ENCODE measurements at regions not wholly inside any gene's neighbourhood (a gene's known extent, or its start where the extent isn't known, plus 50 kb on each side); places are given as distances from the start of the nearest gene placed in this dataset.

GRCh38 chr6:99111590-99111989, 163.8 kb upstream of the FBXL4 start:
- intact Hi-C loops (cut with DNase I; ENCODE audit: low total_unique reads), result no loop called here
- in situ Hi-C loops (cut with MboI; ENCODE audit: low pct_ligation_motif_present in 1 of 4, low pct_unique_long_range_greater_than_20kb in 1 of 4, low sequenced_read_pairs in 3 of 4), result loop anchor here in 1 of 4 donors (25.0 kb wide), 1 partner anchor 1624 kb away; no protein-coding TSS in a partner anchor
- Histone ChIP-seq H3K4me3 (no peak overlapping the region), H3K27ac (no peak overlapping the region), H3K9me3 (no peaks in the 10 kb centered on the region), H3K36me3 (no peaks in the 10 kb centered on the region), H3K27me3 (no peaks in the 10 kb centered on the region), H3K4me1 (no peaks in the 10 kb centered on the region)
- 79 to 87% methylated on average over 3 of the region's 3 CpGs for WGBS, 2 donors (ENCODE audit: low coverage in 1 of 2)
- no peak for DNase-seq
- TF ChIP-seq POLR2AphosphoS5 (IDR thresholded peaks at IDR 0.05), result no peak
- TF ChIP-seq, protein P1, sequence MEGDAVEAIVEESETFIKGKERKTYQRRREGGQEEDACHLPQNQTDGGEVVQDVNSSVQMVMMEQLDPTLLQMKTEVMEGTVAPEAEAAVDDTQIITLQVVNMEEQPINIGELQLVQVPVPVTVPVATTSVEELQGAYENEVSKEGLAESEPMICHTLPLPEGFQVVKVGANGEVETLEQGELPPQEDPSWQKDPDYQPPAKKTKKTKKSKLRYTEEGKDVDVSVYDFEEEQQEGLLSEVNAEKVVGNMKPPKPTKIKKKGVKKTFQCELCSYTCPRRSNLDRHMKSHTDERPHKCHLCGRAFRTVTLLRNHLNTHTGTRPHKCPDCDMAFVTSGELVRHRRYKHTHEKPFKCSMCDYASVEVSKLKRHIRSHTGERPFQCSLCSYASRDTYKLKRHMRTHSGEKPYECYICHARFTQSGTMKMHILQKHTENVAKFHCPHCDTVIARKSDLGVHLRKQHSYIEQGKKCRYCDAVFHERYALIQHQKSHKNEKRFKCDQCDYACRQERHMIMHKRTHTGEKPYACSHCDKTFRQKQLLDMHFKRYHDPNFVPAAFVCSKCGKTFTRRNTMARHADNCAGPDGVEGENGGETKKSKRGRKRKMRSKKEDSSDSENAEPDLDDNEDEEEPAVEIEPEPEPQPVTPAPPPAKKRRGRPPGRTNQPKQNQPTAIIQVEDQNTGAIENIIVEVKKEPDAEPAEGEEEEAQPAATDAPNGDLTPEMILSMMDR (IDR thresholded peaks at IDR 0.05), result no peak

DNA sequence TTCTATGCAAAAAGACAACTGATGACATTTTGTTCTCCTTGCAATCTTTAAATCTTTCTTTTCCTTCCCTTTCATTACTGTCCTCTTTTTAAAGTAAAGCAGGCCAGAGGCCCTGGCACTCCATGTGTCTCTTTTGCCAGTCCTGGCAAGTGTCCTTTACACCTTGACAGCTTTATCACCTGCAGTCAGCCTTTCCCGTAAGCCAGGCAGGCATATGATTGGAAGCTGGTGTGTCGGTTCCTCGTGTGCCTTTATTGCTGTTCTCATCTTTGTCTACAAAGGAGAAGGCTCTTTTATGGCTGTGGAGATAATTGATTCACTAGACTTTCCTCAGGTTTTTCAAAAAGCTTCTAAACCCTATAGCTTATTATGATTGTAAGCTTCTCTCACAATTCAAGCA, 162.3 kb upstream of the FBXL4 start:
- intact Hi-C loops (cut with DNase I; ENCODE audit: low total_unique reads), result no loop called here
- WGBS, 2 donors (ENCODE audit: low coverage in 1 of 2), result 11 to 18% methylated on average over 3 of the region's 3 CpGs
- in situ Hi-C loops (cut with MboI; ENCODE audit: low pct_ligation_motif_present in 1 of 4, low pct_unique_long_range_greater_than_20kb in 1 of 4, low sequenced_read_pairs in 3 of 4), result loop anchor here in 1 of 4 donors (25.0 kb wide), 1 partner anchor 1623 kb away; no protein-coding TSS in a partner anchor
- Histone ChIP-seq H3K9me3 (no peaks in the 10 kb centered on the region), H3K27ac (no peak overlapping the region), H3K4me3 (no peak overlapping the region), H3K36me3 (no peaks in the 10 kb centered on the region), H3K27me3 (no peaks in the 10 kb centered on the region), H3K4me1 (no peaks in the 10 kb centered on the region)
- TF ChIP-seq POLR2AphosphoS5 (IDR thresholded peaks at IDR 0.05), result peak; percentile 50 to 94 (median 91)
- TF ChIP-seq EP300 (IDR thresholded peaks at IDR 0.05; ENCODE audit: low read depth), result peak; percentile 65
- TF ChIP-seq, protein P1 (IDR thresholded peaks at IDR 0.05), result no peak
- DNase-seq, result no peak

DNA sequence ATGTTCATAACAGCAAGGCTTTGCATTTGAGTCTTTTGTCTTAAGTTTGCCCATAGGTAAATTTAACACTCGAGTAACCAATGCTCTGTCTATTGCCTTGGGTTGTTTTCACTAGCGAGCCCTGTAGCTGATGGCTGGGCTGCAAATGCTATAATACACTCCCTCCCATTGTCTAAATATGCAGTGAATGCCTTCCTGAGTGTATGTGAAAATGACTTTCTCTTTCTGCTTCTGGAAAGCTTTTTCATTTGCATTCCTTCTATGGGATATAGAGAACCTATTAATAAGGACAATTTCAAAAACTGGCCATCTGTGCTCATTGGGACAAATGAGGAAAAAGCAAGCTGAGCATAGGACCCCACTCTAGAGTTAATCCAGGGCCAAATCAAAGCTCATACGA, 156.5 kb upstream of the FBXL4 start:
- intact Hi-C loops (cut with DNase I; ENCODE audit: low total_unique reads) (no loop called here), in situ Hi-C loops (cut with MboI; ENCODE audit: low pct_ligation_motif_present in 1 of 4, low pct_unique_long_range_greater_than_20kb in 1 of 4, low sequenced_read_pairs in 3 of 4) (loop anchor here in 1 of 4 donors (25.0 kb wide), 1 partner anchor 1617 kb away; no protein-coding TSS in a partner anchor)
- TF ChIP-seq, protein P1 (IDR thresholded peaks at IDR 0.05), result no peak
- TF ChIP-seq EP300 (IDR thresholded peaks at IDR 0.05; ENCODE audit: low read depth) (no peak), POLR2A (IDR thresholded peaks at IDR 0.05) (no peak), POLR2AphosphoS5 (IDR thresholded peaks at IDR 0.05) (no peak)
- H3K27me3 ChIP-seq, result no peaks in the 10 kb centered on the region
- no peaks in the 10 kb centered on the region for H3K9me3 ChIP-seq
- no peaks in the 10 kb centered on the region for H3K4me1 ChIP-seq
- 36 to 53% methylated on average over 1 to 3 of the region's 3 CpGs for WGBS, 2 donors (ENCODE audit: low coverage in 1 of 2)
- no peaks in the 10 kb centered on the region for H3K36me3 ChIP-seq
- DNase-seq, result no peak
- no peak overlapping the region for H3K4me3 ChIP-seq
- H3K27ac ChIP-seq, result no peak overlapping the region

DNA sequence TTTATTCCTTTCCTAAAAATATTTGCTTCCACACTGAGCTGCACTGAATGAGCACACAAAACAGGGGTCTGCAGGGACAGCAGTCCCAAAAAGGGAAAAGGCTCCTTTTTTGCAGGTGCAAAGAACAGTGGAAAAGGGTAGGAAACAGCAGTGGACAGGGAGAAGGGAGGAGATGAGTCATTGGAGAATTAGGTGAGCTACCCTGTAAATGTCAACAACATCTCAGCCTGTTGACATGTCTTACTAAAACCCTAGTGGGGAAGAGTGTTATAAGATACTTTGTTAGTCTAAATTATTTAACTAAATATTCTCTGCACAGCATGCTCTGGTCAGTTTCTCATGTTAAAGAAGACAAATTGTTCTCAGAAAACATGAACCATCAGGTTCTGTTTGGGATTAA, 151.5 kb upstream of the FBXL4 start:
- Histone ChIP-seq H3K27ac (no peak overlapping the region), H3K36me3 (no peaks in the 10 kb centered on the region), H3K4me1 (no peaks in the 10 kb centered on the region), H3K4me3 (no peak overlapping the region), H3K9me3 (no peaks in the 10 kb centered on the region), H3K27me3 (no peaks in the 10 kb centered on the region)
- intact Hi-C loops (cut with DNase I; ENCODE audit: low total_unique reads), result no loop called here
- no peak for DNase-seq
- in situ Hi-C loops (cut with MboI; ENCODE audit: low pct_ligation_motif_present in 1 of 4, low pct_unique_long_range_greater_than_20kb in 1 of 4, low sequenced_read_pairs in 3 of 4), result no loop called here
- TF ChIP-seq EP300 (IDR thresholded peaks at IDR 0.05; ENCODE audit: low read depth), result no peak

- 77 to 87% methylated on average over 6 of the region's 6 CpGs for WGBS, 2 donors (ENCODE audit: low coverage in 1 of 2)
- H3K4me1 ChIP-seq, result no peaks in the 10 kb centered on the region
- in situ Hi-C loops (cut with MboI; ENCODE audit: low pct_ligation_motif_present in 1 of 4, low pct_unique_long_range_greater_than_20kb in 1 of 4, low sequenced_read_pairs in 3 of 4), result no loop called here
- H3K27ac ChIP-seq, result no peak overlapping the region
- intact Hi-C loops (cut with DNase I; ENCODE audit: low total_unique reads), result no loop called here
- H3K9me3 ChIP-seq, result no peaks in the 10 kb centered on the region
- peaks cover 5% of the 10 kb centered on the region for H3K27me3 ChIP-seq
- H3K36me3 ChIP-seq, result no peaks in the 10 kb centered on the region
- no peak for DNase-seq
- H3K4me3 ChIP-seq, result no peak overlapping the region
- TF ChIP-seq, protein P1 (IDR thresholded peaks at IDR 0.05), result no peak
- TF ChIP-seq POLR2AphosphoS5 (IDR thresholded peaks at IDR 0.05) (no peak), EP300 (IDR thresholded peaks at IDR 0.05; ENCODE audit: low read depth) (no peak), POLR2A (IDR thresholded peaks at IDR 0.05) (no peak)
These were observed 148.4 kb upstream of the FBXL4 start for GRCh38 chr6:99096170-99096569.

All from transverse colon (tissue), 4 donors.